ENCODE measurements at regions not wholly inside any gene's neighbourhood (a gene's known extent, or its start where the extent isn't known, plus 50 kb on each side); places are given as distances from the start of the nearest gene placed in this dataset.

DNA sequence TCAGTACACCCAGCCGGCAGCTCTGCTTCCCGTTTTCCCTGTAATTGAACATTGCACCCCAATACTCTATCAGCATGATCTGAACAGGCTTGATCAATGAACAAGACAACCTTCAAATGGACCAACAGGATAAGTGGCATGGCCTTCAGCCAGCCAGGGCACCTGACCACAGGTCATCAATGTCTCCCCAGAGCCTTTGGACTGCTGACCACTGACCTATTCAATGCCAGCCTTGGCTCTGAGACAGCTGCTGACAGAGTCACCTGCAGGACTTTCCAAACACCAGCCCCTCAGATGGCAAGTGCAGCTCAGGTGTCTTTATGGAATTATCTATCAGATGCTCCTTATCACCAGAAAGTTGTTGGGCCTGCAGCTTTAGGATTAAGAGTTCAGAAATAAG lies 462.9 kb upstream of the ASIC2 start:
- TF ChIP-seq CTCF (IDR thresholded peaks at IDR 0.05; ENCODE audit: extremely low read depth in 1 of 2, insufficient read depth in 1 of 2, low read depth in 1 of 2, low read length in 2 of 2) (no peak), POLR2AphosphoS5 (IDR thresholded peaks at IDR 0.05; ENCODE audit: insufficient read depth, low read depth, low read length) (no peak), POLR2A (IDR thresholded peaks at IDR 0.05; ENCODE audit: low read depth, low read length) (no peak), EZH2 (IDR thresholded peaks at IDR 0.05; ENCODE audit: borderline replicate concordance, low read depth, low read length, severe bottlenecking) (no peak), JUN (IDR thresholded peaks at IDR 0.05; ENCODE audit: borderline replicate concordance, insufficient read depth, insufficient read length, low read depth) (no peak), MYC (IDR thresholded peaks at IDR 0.05; ENCODE audit: low read depth, low read length) (no peak)
- TF ChIP-seq, protein P1, sequence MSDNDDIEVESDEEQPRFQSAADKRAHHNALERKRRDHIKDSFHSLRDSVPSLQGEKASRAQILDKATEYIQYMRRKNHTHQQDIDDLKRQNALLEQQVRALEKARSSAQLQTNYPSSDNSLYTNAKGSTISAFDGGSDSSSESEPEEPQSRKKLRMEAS (IDR thresholded peaks at IDR 0.05; ENCODE audit: insufficient read depth, insufficient read length) = no peak

Data from endothelial cell of umbilical vein (primary cell).